NCI-H1436 (cell line): ENCODE measurements at regions not wholly inside any gene's neighbourhood (a gene's known extent, or its start where the extent isn't known, plus 50 kb on each side); places are given as distances from the start of the nearest gene placed in this dataset.
"Not testable (repeated sequence)": the region's sequence is repeated elsewhere in the genome, so short reads cannot be mapped to it uniquely, and the experiment has no call there.

Experiments used
- DNase-seq: peaks from one replicate; lab custom pipeline; 2025; lab: John Stamatoyannopoulos, UW

GRCh38 chr4:13678186-13678924 lies 50.8 kb upstream of the BOD1L1 start:
- no peak for DNase-seq

- no peak for DNase-seq
Measured at GRCh38 chr4:13681570-13681969, 54.0 kb upstream of the BOD1L1 start.

GRCh38 chr4:13694256-13694655 lies 66.7 kb upstream of the BOD1L1 start:
- no peak for DNase-seq

GRCh38 chr4:13698296-13698695 lies 70.8 kb upstream of the BOD1L1 start:
- no peak for DNase-seq

- no peak for DNase-seq
Measured at GRCh38 chr4:13700021-13700857, 72.7 kb upstream of the BOD1L1 start.

GRCh38 chr4:13700858-13701140 lies 73.3 kb upstream of the BOD1L1 start:
- DNase-seq: not testable (repeated sequence)

GRCh38 chr4:13701937-13702446 lies 74.5 kb upstream of the BOD1L1 start:
- no peak for DNase-seq

- no peak for DNase-seq
Measured at GRCh38 chr4:13703096-13703495, 75.6 kb upstream of the BOD1L1 start.

- DNase-seq: no peak
Measured at GRCh38 chr4:13704035-13704434, 76.5 kb upstream of the BOD1L1 start.

- no peak for DNase-seq
Measured at GRCh38 chr4:13704761-13705160, 77.2 kb upstream of the BOD1L1 start.

GRCh38 chr4:13705521-13706041 lies 78.1 kb upstream of the BOD1L1 start:
- no peak for DNase-seq

- no peak for DNase-seq
Measured at GRCh38 chr4:13706120-13706519, 78.6 kb upstream of the BOD1L1 start.

- no peak for DNase-seq
Measured at GRCh38 chr4:13706716-13707115, 79.2 kb upstream of the BOD1L1 start.

GRCh38 chr4:13710246-13710885 lies 82.8 kb upstream of the BOD1L1 start:
- no peak for DNase-seq

- DNase-seq: no peak
Measured at GRCh38 chr4:13711233-13711785, 83.8 kb upstream of the BOD1L1 start.

GRCh38 chr4:13721894-13722293 lies 94.4 kb upstream of the BOD1L1 start:
- no peak for DNase-seq

- no peak for DNase-seq
Measured at GRCh38 chr4:13722649-13723048, 95.1 kb upstream of the BOD1L1 start.

- no peak for DNase-seq
Measured at GRCh38 chr4:13728761-13729160, 101.2 kb upstream of the BOD1L1 start.

- DNase-seq: no peak
Measured at GRCh38 chr4:13731019-13731418, 103.5 kb upstream of the BOD1L1 start.

- DNase-seq: no peak
Measured at GRCh38 chr4:13733817-13734216, 106.3 kb upstream of the BOD1L1 start.

- no peak for DNase-seq
Measured at GRCh38 chr4:13750594-13750993, 123.1 kb upstream of the BOD1L1 start.

- not testable (repeated sequence) for DNase-seq
Measured at GRCh38 chr4:13761581-13761980, 134.1 kb upstream of the BOD1L1 start.
